HFFc6 (cell line): ENCODE measurements at regions not wholly inside any gene's neighbourhood (a gene's known extent, or its start where the extent isn't known, plus 50 kb on each side); places are given as distances from the start of the nearest gene placed in this dataset.

Experiments used
- DNase-seq: peaks from one replicate; pipeline ENCODE4 v3.0.0-alpha.2; 2018
- H3K27ac Mint-ChIP-seq: 2 replicates; pipeline ENCODE4 v1.8.0; 2020; ENCODE audit warnings: mild to moderate bottlenecking, mixed read lengths
- H3K27me3 Mint-ChIP-seq: 2 replicates; pipeline ENCODE4 v1.8.0; 2021; ENCODE audit warnings: mild to moderate bottlenecking, moderate library complexity, mixed read lengths; ENCODE audit not compliant: insufficient read depth
- H3K36me3 Mint-ChIP-seq: 2 replicates; pipeline ENCODE4 v1.8.0; 2021; ENCODE audit warnings: low read depth, mixed read lengths
- H3K4me1 Mint-ChIP-seq: 2 replicates; pipeline ENCODE4 v1.8.0; 2020; ENCODE audit warnings: low read depth, mixed read lengths
- H3K4me3 Mint-ChIP-seq: 2 replicates; pipeline ENCODE4 v1.8.0; 2020; ENCODE audit warnings: mild to moderate bottlenecking, moderate library complexity, mixed read lengths
- H3K9me3 Mint-ChIP-seq: 2 replicates; pipeline ENCODE4 v1.8.0; 2020; ENCODE audit warnings: mild to moderate bottlenecking, mixed read lengths
- CTCF ChIP-seq: fragments of 200-600 bp; sonication (generic); IDR thresholded peaks from 2 replicates; pipeline ENCODE4 v1.5.0; 2021; ENCODE audit warnings: antibody characterized with exemption, mild to moderate bottlenecking

GRCh38 chr14:36451310-36452065, 68.5 kb downstream of the NKX2-1 start:
- DNase-seq = no peak
- Mint-ChIP-seq H3K9me3 (no peaks in the 10 kb centered on the region), H3K27me3 (no peaks in the 10 kb centered on the region; the same call in none of the 2 replicates), H3K4me3 (no peak overlapping the region), H3K4me1 (no peaks in the 10 kb centered on the region), H3K27ac (no peak overlapping the region), H3K36me3 (no peaks in the 10 kb centered on the region)
- no peak for TF ChIP-seq CTCF

GRCh38 chr14:36450550-36450949, 69.5 kb downstream of the NKX2-1 start:
- no peaks in the 10 kb centered on the region for H3K4me1 Mint-ChIP-seq
- no peaks in the 10 kb centered on the region for H3K9me3 Mint-ChIP-seq
- no peaks in the 10 kb centered on the region for H3K36me3 Mint-ChIP-seq
- H3K27ac Mint-ChIP-seq = no peak overlapping the region
- DNase-seq = no peak
- H3K4me3 Mint-ChIP-seq = no peak overlapping the region
- TF ChIP-seq CTCF = no peak; the same call in 1 of the 2 replicates
- H3K27me3 Mint-ChIP-seq = no peaks in the 10 kb centered on the region; the same call in none of the 2 replicates

GRCh38 chr14:36449903-36450302, 70.1 kb downstream of the NKX2-1 start:
- DNase-seq = no peak
- H3K27me3 Mint-ChIP-seq = no peaks in the 10 kb centered on the region; the same call in none of the 2 replicates
- no peaks in the 10 kb centered on the region for H3K9me3 Mint-ChIP-seq
- 0 out of 2 replicates have a peak, but pooled peaks have one; percentile 8 for TF ChIP-seq CTCF
- no peaks in the 10 kb centered on the region for H3K36me3 Mint-ChIP-seq
- no peaks in the 10 kb centered on the region for H3K4me1 Mint-ChIP-seq
- H3K27ac Mint-ChIP-seq = no peak overlapping the region
- no peak overlapping the region for H3K4me3 Mint-ChIP-seq

GRCh38 chr14:36443374-36443773, 76.7 kb downstream of the NKX2-1 start:
- H3K36me3 Mint-ChIP-seq = no peaks in the 10 kb centered on the region
- no peaks in the 10 kb centered on the region for H3K4me1 Mint-ChIP-seq
- H3K9me3 Mint-ChIP-seq = no peaks in the 10 kb centered on the region
- H3K27me3 Mint-ChIP-seq = peaks cover 2% of the 10 kb centered on the region
- H3K4me3 Mint-ChIP-seq = no peak overlapping the region
- no peak for DNase-seq
- no peak overlapping the region for H3K27ac Mint-ChIP-seq
- no peak for TF ChIP-seq CTCF

- no peak for TF ChIP-seq CTCF
- no peaks in the 10 kb centered on the region for H3K36me3 Mint-ChIP-seq
- no peak overlapping the region for H3K27ac Mint-ChIP-seq
- no peaks in the 10 kb centered on the region for H3K4me1 Mint-ChIP-seq
- H3K4me3 Mint-ChIP-seq = no peak overlapping the region
- H3K9me3 Mint-ChIP-seq = no peaks in the 10 kb centered on the region
- H3K27me3 Mint-ChIP-seq = peaks cover 2% of the 10 kb centered on the region
- DNase-seq = no peak
Observed at GRCh38 chr14:36442824-36443241, 77.2 kb downstream of the NKX2-1 start.
